HepG2 (cell line): ENCODE measurements at regions not wholly inside any gene's neighbourhood (a gene's known extent, or its start where the extent isn't known, plus 50 kb on each side); places are given as distances from the start of the nearest gene placed in this dataset.

Source experiments
- ATAC-seq: fragments of 200-7000 bp; cut with Tn5 transposase; 3 replicates; pipeline ENCODE4 v1.9.1; 2020; ENCODE audit warnings: mild to moderate bottlenecking, moderate library complexity
- BruUV-seq: library from RNA; stranded (reverse); fragments of 400-500 nt; replicated peaks from 2 replicates; lab custom pipeline; 2021; lab: Mats Ljungman, UMichigan
- CTCF ChIA-PET: fragments of 300-600 bp; formaldehyde crosslinking; extraction: SDS; loops from one replicate; lab custom pipeline; 2021; ENCODE audit warnings: low total read pairs, inconsistent platforms, low intra/inter-chr PET ratio; lab: Yijun Ruan, JAX
- POLR2A ChIA-PET: fragments of 350-600 bp; sonication (Branson Sonifier 250); formaldehyde crosslinking; loops from one replicate; lab custom pipeline; 2020; ENCODE audit warnings: antibody characterized with exemption, inconsistent platforms; lab: Yijun Ruan, JAX
- DNase-seq: peaks from one replicate; pipeline ENCODE4 v3.0.0-alpha.2; 2015; ENCODE audit warnings: low spot score
- FAIRE-seq: peaks from 3 replicates; lab custom pipeline; 2011; peaks lifted over from hg19 to GRCh38; lab: Jason Lieb, UNC
- H2AFZ ChIP-seq: one replicate; pipeline ENCODE4 v1.6.1; 2011; ENCODE audit warnings: low read length, inconsistent platforms
- H3K27ac ChIP-seq: fragments of 300-600 bp; 3 replicates; pipeline ENCODE4 v1.8.0; 2011; ENCODE audit warnings: mixed run types, mild to moderate bottlenecking, mixed read lengths, low read length, inconsistent platforms; ENCODE audit not compliant: insufficient read depth; ENCODE audit errors: extremely low read length
- H3K27me3 ChIP-seq, 2 experiments: fragments of 200-600 bp in 1 of 2; 2 replicates in 1 of 2; 3 replicates in 1 of 2; pipeline versions ENCODE4 v1.6.0 to v1.8.0; 2011; ENCODE audit warnings: low read length in 2 of 2, mild to moderate bottlenecking in 2 of 2, moderate library complexity in 2 of 2, inconsistent platforms in 1 of 2; ENCODE audit not compliant: insufficient read depth in 2 of 2, control insufficient read depth in 1 of 2
- H3K36me3 ChIP-seq, 2 experiments: fragments of 200-600 bp in 1 of 2; replicated peaks in 1 of 2; 2 replicates in 1 of 2; 3 replicates in 1 of 2; pipeline versions ENCODE4 v1.5.1 to v1.8.0; 2011; ENCODE audit warnings: low read length in 2 of 2, inconsistent platforms in 1 of 2; ENCODE audit not compliant: insufficient read depth in 2 of 2, control insufficient read depth in 1 of 2
- H3K4me1 ChIP-seq: 2 replicates; pipeline ENCODE4 v1.5.1; 2012; ENCODE audit warnings: low read length, inconsistent platforms; ENCODE audit not compliant: insufficient read depth
- H3K4me2 ChIP-seq: 2 replicates; pipeline ENCODE4 v1.6.0; 2011; ENCODE audit warnings: low read depth, low read length, inconsistent platforms
- H3K4me3 ChIP-seq, 3 experiments: fragments of 200-600 bp in 1 of 3; sonication (generic), shearing (Covaris generic) in 1 of 3; replicated peaks in 1 of 3; 2 replicates each; pipeline ENCODE4 v1.5.1; 2011 to 2016; ENCODE audit warnings: low read length in 3 of 3, inconsistent platforms in 2 of 3, low read depth in 2 of 3, mild to moderate bottlenecking in 2 of 3, control low read depth in 1 of 3, mixed read lengths in 1 of 3; ENCODE audit not compliant: insufficient read depth in 1 of 3
- H3K79me2 ChIP-seq: one replicate; pipeline ENCODE4 v1.6.1; 2011; ENCODE audit warnings: low read length, inconsistent platforms; ENCODE audit not compliant: insufficient read depth
- H3K9ac ChIP-seq: 2 replicates; pipeline ENCODE4 v1.6.0; 2011; ENCODE audit warnings: mild to moderate bottlenecking, low read depth, low read length, inconsistent platforms; ENCODE audit not compliant: insufficient read depth
- H3K9me3 ChIP-seq: 2 replicates; pipeline ENCODE4 v1.5.1; 2012; ENCODE audit warnings: mild to moderate bottlenecking, low read length
- H4K20me1 ChIP-seq: 2 replicates; pipeline ENCODE4 v1.6.0; 2011; ENCODE audit warnings: inconsistent platforms, mild to moderate bottlenecking, low read length, moderate library complexity; ENCODE audit not compliant: insufficient read depth
- ISL2 ChIP-seq: sonication (generic); formaldehyde crosslinking; IDR thresholded peaks from 2 replicates; pipeline ENCODE4 v1.5.0; 2020; ENCODE audit warnings: missing genetic modification reagents
- JUN ChIP-seq: sonication (generic); formaldehyde crosslinking; IDR thresholded peaks from 2 replicates; pipeline ENCODE4 v1.4.0; 2020; ENCODE audit warnings: mild to moderate bottlenecking, missing genetic modification reagents
- NFE2 ChIP-seq: sonication (generic); formaldehyde crosslinking; IDR thresholded peaks from 2 replicates; pipeline ENCODE4 v1.4.0; 2020; ENCODE audit warnings: missing genetic modification reagents
- NRL ChIP-seq: sonication (generic); formaldehyde crosslinking; IDR thresholded peaks from 2 replicates; pipeline ENCODE4 v1.5.0; 2020; ENCODE audit warnings: missing genetic modification reagents, mild to moderate bottlenecking, moderate library complexity, borderline replicate concordance
- PTBP1 ChIP-seq: fragments of 200-400 bp; formaldehyde crosslinking; IDR thresholded peaks from 2 replicates; pipeline ENCODE4 v1.6.1; 2018; ENCODE audit warnings: low read length, low read depth; ENCODE audit not compliant: poor library complexity, severe bottlenecking
- RXRB ChIP-seq: IDR thresholded peaks from 2 replicates; pipeline ENCODE4 v1.6.1; 2016; ENCODE audit warnings: borderline replicate concordance, missing genetic modification reagents, missing compliant biosample characterization
- ZFYVE20 ChIP-seq: sonication (generic); formaldehyde crosslinking; IDR thresholded peaks from 2 replicates; pipeline ENCODE4 v1.8.0; 2023; ENCODE audit warnings: low read depth, mild to moderate bottlenecking, moderate library complexity, missing genetic modification reagents, borderline replicate concordance
- ZNF549 ChIP-seq: sonication (generic); formaldehyde crosslinking; IDR thresholded peaks from 2 replicates; pipeline ENCODE4 v1.5.0; 2020; ENCODE audit warnings: missing genetic modification reagents
- WGBS: methylation state at CpG from one replicate; pipeline ENCODE4 v1.1.6; 2017; ENCODE audit warnings: low lambda C conversion rate; 5-methylcytosine and 5-hydroxymethylcytosine counted together
- in situ Hi-C: cut with HindIII; loops from 2 replicates; pipeline ENCODE4 v1.10.0; 2017; ENCODE audit warnings: low pct_unique_long_range_greater_than_20kb; ENCODE audit not compliant: extremely low pct_ligation_motif_present
- intact Hi-C: fragments of 100-400 bp; cut with micrococcal nuclease; formaldehyde crosslinking; loops from one replicate; pipeline ENCODE4 v1.10.0; 2022; ENCODE audit not compliant: unreplicated experiment

DNA sequence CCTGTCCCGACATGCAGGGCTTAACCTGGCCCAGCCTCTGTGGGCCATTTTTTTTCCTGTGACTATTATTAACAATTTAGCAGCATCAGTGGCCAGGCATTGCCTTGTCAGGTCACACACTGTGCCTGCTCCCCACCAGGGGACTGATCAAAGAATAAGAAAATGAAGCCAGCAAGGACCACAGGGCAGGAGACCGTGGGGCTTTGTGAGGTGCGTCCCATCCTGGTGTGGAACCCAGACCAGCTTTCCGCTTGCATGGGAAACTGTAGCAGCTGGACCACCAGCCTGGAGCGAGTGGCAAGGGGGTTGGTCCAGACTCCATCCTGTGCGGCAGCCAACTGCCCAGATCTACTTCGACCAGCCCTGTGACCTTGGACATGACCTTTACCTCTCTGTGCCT, 218.3 kb downstream of the ANKRD60 start:
- no peak for FAIRE-seq
- no peak overlapping the region for H3K27ac ChIP-seq
- in situ Hi-C loops, result no loop called here
- no peaks in the 10 kb centered on the region for H3K79me2 ChIP-seq
- H3K4me1 ChIP-seq, result no peaks in the 10 kb centered on the region
- peaks cover 2 to 59% of the 10 kb centered on the region in 2 experiments; a peak in 3 of 5 replicates for H3K27me3 ChIP-seq
- intact Hi-C loops, result no loop called here
- H4K20me1 ChIP-seq, result no peaks in the 10 kb centered on the region; the same call in 1 of the 2 replicates
- TF ChIP-seq ZFYVE20 (CRISPR knock-in tag) (no peak), RXRB (no peak), NFE2 (CRISPR knock-in tag) (no peak), PTBP1 (no peak), ISL2 (no peak), ZNF549 (CRISPR knock-in tag) (no peak)
- BruUV-seq, result no TSS peak
- ChIA-PET CTCF (no interaction called here), POLR2A (no interaction called here)
- no peak for ATAC-seq
- DNase-seq, result no peak
- H3K36me3 ChIP-seq, result no peaks in the 10 kb centered on the region
- no peak overlapping the region for H3K9ac ChIP-seq
- no peak overlapping the region for H3K4me2 ChIP-seq
- WGBS, result 29% methylated on average over 7 of the region's 7 CpGs
- no peaks in the 10 kb centered on the region for H3K9me3 ChIP-seq
- no peak overlapping the region for H3K4me3 ChIP-seq
- no peak overlapping the region for H2AFZ ChIP-seq

DNA sequence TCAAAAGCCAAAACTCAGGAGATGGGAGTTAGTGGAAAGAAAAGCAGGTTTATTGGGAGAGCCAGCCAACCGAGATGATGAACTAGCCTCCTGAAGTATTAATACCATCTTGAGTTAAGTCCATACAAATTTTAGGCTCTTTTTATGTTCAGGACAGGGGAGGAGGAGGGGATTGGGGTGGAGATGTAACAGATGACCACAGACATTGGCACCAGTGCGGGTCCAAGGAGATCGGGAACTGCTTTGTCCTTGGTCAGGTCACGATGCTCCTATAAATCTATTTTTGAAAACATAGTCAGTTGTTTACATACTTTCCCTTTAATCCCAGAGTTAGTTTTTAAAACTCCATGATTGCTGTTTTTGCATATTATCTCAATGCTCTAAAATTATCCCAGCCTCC, 219.6 kb downstream of the ANKRD60 start:
- Histone ChIP-seq H4K20me1 (no peaks in the 10 kb centered on the region; the same call in 1 of the 2 replicates), H3K9ac (no peak overlapping the region), H3K27ac (no peak overlapping the region), H3K36me3 (no peaks in the 10 kb centered on the region), H3K4me3 (no peak overlapping the region), H3K4me2 (no peak overlapping the region), H3K27me3 (peaks cover 2 to 64% of the 10 kb centered on the region in 2 experiments; a peak in 3 of 5 replicates), H3K4me1 (no peaks in the 10 kb centered on the region), H3K79me2 (no peaks in the 10 kb centered on the region), H3K9me3 (no peaks in the 10 kb centered on the region), H2AFZ (no peak overlapping the region)
- 38% methylated on average over 4 of the region's 4 CpGs for WGBS
- ChIA-PET POLR2A (no interaction called here), CTCF (no interaction called here)
- no peak for TF ChIP-seq NRL (CRISPR knock-in tag)
- no peak for TF ChIP-seq JUN (CRISPR knock-in tag)
- in situ Hi-C loops, result no loop called here
- BruUV-seq, result no TSS peak
- FAIRE-seq (no peak), DNase-seq (no peak), ATAC-seq (no peak)
- intact Hi-C loops, result no loop called here
